Lower leg skin (tissue), 4 donors: ENCODE measurements at regions not wholly inside any gene's neighbourhood (a gene's known extent, or its start where the extent isn't known, plus 50 kb on each side); places are given as distances from the start of the nearest gene placed in this dataset.

ENCODE experiments used
- DNase-seq, 2 donors: peaks; one replicate each; pipeline ENCODE4 v3.0.0-alpha.2; 2019; ENCODE audit warnings: low spot score in 2 of 2
- H3K4me3 ChIP-seq: fragments of 200-600 bp; sonication (generic); 2 replicates; pipeline ENCODE4 v1.5.1; 2017; ENCODE audit warnings: mild to moderate bottlenecking, low read depth; ENCODE audit not compliant: poor library complexity, severe bottlenecking
- CTCF ChIP-seq, 3 donors: fragments of 450-650 bp; IDR thresholded peaks; one replicate each; pipeline ENCODE4 v1.5.1; 2016; ENCODE audit warnings: antibody characterized with exemption in 3 of 3, mild to moderate bottlenecking in 3 of 3, moderate library complexity in 2 of 3
- POLR2A ChIP-seq, 2 donors: fragments of 450-650 bp; IDR thresholded peaks; one replicate each; pipeline ENCODE4 v1.6.1; 2016 to 2017; ENCODE audit warnings: antibody characterized with exemption in 2 of 2, mild to moderate bottlenecking in 1 of 2, moderate library complexity in 1 of 2
- WGBS, 2 donors: methylation state at CpG; one replicate each; pipeline ENCODE4 v1.1.5; 2018; 5-methylcytosine and 5-hydroxymethylcytosine counted together
- intact Hi-C: fragments of 100-400 bp; cut with DNase I; formaldehyde crosslinking; loops from one replicate; pipeline ENCODE4 v1.15.0; 2023; ENCODE audit warnings: low total_unique reads

- no peak overlapping the region for H3K4me3 ChIP-seq
- intact Hi-C loops, result no loop called here
- TF ChIP-seq CTCF (IDR thresholded peaks at IDR 0.05), result no peak
- no peak for TF ChIP-seq POLR2A (IDR thresholded peaks at IDR 0.05)
- DNase-seq, result no peak
- WGBS, 2 donors, result 84 to 92% methylated on average over 6 of the region's 6 CpGs
Observed at GRCh38 chr10:78210976-78211375, 177.3 kb downstream of the RPS24 start.

- intact Hi-C loops, result no loop called here
- WGBS, 2 donors, result 66 to 71% methylated on average over 6 of the region's 6 CpGs
- H3K4me3 ChIP-seq, result no peak overlapping the region
- TF ChIP-seq POLR2A (IDR thresholded peaks at IDR 0.05), result no peak
- TF ChIP-seq CTCF (IDR thresholded peaks at IDR 0.05), result no peak
- DNase-seq, result no peak
Observed at GRCh38 chr10:78211561-78212051, 177.9 kb downstream of the RPS24 start.

GRCh38 chr10:78212060-78212785 lies 178.6 kb downstream of the RPS24 start:
- H3K4me3 ChIP-seq, result no peak overlapping the region
- 85 to 89% methylated on average over 6 to 8 of the region's 10 CpGs for WGBS, 2 donors
- TF ChIP-seq CTCF (IDR thresholded peaks at IDR 0.05), result no peak
- TF ChIP-seq POLR2A (IDR thresholded peaks at IDR 0.05), result no peak
- no peak for DNase-seq
- intact Hi-C loops, result no loop called here

- intact Hi-C loops, result no loop called here
- no peak overlapping the region for H3K4me3 ChIP-seq
- DNase-seq, result no peak
- TF ChIP-seq POLR2A (IDR thresholded peaks at IDR 0.05), result no peak
- no peak for TF ChIP-seq CTCF (IDR thresholded peaks at IDR 0.05)
- 90 to 95% methylated on average over 7 of the region's 7 CpGs for WGBS, 2 donors
Observed at GRCh38 chr10:78212786-78213175, 179.1 kb downstream of the RPS24 start.

- 67 to 68% methylated on average over 4 of the region's 4 CpGs for WGBS, 2 donors
- no peak for DNase-seq
- no peak overlapping the region for H3K4me3 ChIP-seq
- TF ChIP-seq CTCF (IDR thresholded peaks at IDR 0.05) (no peak), POLR2A (IDR thresholded peaks at IDR 0.05) (no peak)
- intact Hi-C loops, result no loop called here
Observed at GRCh38 chr10:78214955-78215354, 181.3 kb downstream of the RPS24 start.

GRCh38 chr10:78215645-78216044 lies 182.0 kb downstream of the RPS24 start:
- WGBS, 2 donors, result 6 to 13% methylated on average over 12 of the region's 12 CpGs
- peak; percentile 80 to 93 for DNase-seq
- intact Hi-C loops, result no loop called here
- TF ChIP-seq CTCF (IDR thresholded peaks at IDR 0.05) (no peak), POLR2A (IDR thresholded peaks at IDR 0.05) (no peak)
- H3K4me3 ChIP-seq, result no peak overlapping the region
